CD4-positive, alpha-beta T cell treated with Interleukin-1 beta for 1 hour (primary cell): ENCODE measurements at regions not wholly inside any gene's neighbourhood (a gene's known extent, or its start where the extent isn't known, plus 50 kb on each side); places are given as distances from the start of the nearest gene placed in this dataset.
A peak's percentile ranks its signal among the peaks of the same experiment; 100 is the strongest.

Experiments
- DNase-seq, 2 donors: peaks; one replicate each; pipeline ENCODE4 v3.0.0-alpha.2; 2020 to 2022

- no peak for DNase-seq
Observed at GRCh38 chr18:55089610-55090009, 130.3 kb upstream of the CCDC68 start.

- DNase-seq: no peak
Observed at GRCh38 chr18:55088561-55088960, 129.3 kb upstream of the CCDC68 start.

DNA sequence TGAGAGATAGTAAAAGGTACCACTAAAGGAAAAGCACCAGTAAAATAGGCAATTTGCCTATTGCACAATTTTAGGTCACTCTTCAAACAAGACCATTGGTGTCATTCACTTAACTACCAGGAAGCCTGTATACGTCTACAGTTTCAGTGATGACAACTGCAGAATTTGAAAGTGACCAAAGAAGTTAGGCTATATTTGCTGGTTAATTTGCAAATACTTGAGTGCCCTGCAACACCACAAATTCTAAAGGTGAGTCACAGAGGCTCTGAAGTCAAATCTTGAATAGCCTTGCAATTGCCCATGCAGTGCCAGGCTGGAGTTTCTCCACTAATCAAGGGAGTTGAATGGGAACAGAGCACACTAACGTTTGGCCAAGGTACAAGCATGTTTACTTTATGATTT lies 128.7 kb upstream of the CCDC68 start:
- DNase-seq: no peak

DNA sequence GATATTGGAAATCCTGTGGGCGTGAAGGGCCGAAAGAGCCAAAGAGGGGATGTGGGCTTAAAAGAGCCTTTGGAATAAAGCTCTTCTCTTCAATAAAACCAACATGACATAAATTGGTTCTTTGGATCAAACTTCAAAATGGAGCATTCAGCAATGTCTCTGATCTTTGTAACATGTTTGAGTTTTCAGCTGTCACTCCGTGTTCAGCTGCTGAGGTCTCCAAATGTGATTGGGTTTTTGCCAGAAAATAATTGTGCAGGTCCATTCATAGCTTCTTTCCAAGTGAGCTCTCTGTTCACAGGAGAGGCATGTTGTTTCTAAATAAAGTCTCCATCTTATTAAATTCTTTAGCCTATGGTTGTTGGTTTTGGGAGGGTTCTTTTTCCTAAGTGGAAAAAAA lies 127.6 kb upstream of the CCDC68 start:
- DNase-seq: no peak

DNA sequence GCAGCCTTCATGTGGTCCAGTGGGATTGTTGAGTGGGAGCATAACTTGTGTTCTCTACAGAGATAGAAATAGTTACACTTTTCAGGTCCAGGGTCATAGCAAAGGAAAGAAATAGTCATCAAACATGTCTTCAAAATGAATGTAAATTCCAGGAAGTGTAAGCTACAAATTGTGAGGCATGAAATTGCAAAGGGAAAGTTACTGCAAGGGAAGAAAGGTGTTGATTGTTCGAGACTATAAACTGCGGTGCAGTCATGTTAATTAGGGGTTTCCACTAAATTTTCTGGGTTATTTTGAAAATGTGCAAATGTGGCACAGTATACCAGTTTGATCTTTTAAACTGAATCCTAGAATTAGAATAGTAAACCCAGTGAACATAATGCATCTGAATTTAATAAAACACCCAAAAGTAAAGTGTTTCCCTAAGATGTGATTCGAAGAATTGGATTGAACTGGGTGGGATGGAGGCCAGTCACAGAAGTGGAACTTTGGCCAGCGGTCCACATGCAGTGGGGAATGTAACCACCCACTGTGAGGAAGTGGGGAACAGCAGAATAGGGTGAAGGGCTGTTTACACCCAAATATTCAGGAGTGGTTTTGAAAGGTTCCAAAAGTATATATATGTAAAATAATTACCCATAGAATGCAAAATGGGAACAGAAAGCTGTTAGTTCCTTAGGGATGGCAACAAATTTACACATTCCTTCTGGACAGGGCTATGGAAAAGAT lies 126.5 kb upstream of the CCDC68 start:
- DNase-seq: no peak

- DNase-seq: no peak
Observed at GRCh38 chr18:55084550-55084949, 125.3 kb upstream of the CCDC68 start.

DNA sequence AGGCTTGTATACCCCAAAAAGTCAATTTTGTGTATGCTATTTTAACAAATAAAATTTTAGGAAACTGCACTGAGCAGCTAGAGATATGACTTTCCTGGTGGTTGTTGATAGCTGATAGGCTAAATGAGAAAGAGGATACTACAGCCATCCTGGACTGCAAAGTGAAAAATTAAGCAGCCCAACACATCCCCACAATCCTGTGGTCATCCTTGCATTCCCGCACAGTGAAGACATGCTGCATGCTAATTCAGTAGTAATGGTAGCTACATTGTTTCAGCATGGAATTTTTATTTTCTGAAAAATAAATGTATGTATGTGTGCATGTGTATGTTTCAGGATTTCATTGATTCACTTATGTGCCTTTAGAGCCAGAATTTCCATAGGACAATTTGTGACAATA lies 124.2 kb upstream of the CCDC68 start:
- DNase-seq: no peak

DNA sequence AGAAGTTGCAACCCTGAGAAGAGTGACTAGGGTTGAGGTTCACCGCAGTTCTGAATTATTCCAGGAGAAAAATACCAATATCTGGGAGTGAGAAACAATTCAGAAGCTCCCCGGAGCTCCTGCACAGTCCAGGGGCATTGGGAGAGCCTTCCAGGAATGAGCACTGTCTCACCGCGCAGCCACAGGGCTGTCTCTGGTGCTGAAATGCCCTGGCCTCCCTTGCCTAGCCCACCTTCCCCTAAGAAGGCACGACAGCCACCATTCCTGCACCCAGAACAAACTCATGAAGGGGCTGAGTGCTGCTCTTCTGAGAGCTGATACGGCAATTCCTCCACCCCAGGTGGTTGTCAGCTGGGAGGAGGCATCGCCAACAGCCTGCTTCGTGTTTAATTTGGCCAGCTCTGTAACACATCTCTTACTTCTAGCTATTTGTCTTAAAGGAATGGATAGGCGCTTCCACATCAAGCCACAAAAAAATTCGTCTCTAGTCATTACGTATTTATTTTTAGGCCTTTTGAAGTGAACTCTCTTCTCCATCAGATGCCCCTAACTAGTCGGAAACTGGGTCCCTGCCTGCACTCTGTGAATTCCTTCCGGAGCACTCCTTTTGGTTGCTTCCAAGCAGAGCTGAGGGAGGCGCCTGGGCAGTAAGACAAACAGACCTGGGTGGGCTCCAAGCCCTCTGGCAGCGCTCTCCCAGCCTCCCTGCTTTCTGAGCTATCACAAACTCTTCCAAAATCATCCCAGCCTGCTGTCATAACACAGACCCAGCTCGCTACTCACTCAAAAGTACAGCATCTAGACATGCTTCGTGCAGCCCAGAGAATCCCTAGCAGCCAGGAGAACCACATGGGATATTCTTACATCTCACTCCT lies 120.5 kb upstream of the CCDC68 start:
- no peak for DNase-seq

DNA sequence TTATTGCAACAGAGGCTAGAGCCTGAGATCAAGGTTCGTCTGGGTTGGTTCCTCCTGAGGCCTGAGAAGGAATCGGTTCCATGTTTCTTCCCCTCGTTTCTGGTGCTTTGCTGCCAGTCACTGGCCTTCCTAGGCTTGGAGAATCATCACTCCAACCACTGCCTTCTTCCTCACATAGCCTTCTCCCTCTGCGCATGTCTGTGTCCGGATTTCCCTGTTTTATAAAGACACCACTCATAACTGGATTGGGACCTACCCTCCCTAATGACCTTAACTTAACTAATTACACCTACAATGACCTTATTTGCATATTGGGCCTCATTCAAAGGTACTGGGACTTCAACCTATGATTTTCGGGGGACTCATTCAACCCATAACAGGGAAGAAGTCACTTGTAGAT lies 119.8 kb upstream of the CCDC68 start:
- no peak for DNase-seq

DNA sequence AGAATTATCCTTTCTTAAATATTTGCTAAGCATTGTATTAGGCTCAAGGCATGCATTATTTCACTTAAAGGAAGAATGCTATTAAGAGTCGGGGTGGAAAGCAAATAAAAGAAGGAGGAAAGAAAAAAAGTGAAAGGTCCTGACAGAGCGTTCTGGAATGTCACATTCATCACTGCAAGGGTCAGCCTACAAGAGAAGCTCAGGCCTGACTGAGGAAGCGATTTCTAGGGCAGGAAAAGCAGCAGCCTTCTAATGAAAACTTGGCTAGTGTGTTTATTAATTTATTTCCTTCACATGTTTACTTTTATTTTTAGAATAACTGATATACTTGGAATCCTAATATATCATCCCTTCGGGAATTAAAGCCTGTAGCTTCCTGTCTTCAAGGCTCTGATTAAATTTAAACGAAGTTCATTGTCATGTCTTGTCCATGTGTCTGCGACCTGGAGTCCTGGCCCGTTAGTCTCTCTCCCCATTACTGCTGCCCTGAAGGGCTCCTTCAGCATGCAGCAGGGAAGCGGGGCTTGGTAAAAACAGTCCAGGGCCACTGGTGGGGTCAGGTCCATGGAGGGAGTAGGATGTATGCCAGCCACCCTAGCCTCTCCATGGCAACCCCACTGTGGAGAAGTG lies 119.2 kb upstream of the CCDC68 start:
- DNase-seq: no peak

DNA sequence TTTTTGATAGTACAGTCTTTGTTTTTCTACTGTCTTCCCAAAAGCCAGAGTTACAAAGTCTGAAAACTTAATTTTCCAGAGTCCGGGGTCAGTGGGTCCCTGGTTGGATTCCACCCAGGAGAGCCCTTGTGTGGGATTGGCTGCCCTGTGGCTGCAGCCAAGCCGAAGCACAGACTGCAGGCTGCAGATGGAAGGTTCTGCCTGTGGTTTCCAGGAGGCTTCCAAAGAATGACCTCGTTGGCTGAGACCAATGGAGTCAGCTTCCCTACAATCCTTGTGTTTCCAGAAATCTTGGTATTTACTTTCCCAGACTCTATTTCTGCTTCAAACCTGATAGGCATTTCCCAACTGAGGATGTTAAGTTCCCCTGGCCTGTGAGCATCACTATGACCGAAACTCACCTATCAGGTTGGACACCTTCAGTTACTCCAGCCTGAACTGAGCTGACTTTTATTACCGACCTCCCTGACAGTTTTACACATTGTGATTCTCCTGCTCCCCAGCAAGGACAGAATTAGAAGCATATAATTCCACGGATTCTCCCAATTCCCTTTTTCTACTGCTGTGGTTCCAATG lies 117.5 kb upstream of the CCDC68 start:
- no peak for DNase-seq

- DNase-seq: no peak
Observed at GRCh38 chr18:55073834-55074233, 114.6 kb upstream of the CCDC68 start.

DNA sequence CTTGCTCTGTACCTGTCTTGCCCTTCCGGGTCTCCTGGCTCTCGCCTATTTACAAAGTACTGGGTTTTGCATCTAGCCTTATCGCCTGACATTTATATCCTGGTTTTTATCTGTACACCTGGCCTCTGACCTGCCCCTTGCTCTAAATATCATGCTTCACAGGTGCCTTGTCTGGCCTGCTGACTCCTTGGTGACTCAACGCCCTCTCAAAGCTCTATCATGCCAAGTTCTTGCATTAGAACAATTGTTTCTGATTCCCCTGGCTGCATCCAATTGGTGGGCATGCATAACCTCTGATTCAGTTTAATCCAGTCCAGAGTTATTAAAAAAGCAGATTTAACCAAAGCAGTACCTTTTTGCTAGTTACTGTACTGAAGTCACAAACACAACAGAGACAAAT lies 113.9 kb upstream of the CCDC68 start:
- DNase-seq: no peak

GRCh38 chr18:55072698-55073097 lies 113.4 kb upstream of the CCDC68 start:
- DNase-seq: no peak

GRCh38 chr18:55072181-55072580 lies 112.9 kb upstream of the CCDC68 start:
- no peak for DNase-seq

DNA sequence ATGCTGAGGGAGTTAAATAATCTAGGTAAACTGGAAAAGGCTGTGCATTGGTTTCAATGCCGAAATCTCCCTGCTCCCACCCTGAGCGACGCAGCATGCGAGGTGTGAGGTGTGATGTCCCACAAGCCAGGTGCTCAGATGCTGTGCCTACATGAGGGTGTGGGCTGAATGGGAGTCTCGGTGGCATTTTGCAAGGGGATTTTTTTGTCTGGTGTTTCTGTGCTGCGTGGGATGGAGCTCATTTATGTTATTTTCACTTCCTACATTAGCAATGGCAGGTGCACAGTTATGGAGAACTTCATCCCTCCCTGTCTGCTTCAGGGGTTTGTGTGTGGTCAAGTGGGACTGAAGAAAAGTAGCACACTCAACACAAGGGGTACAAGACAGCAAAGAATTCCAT lies 110.2 kb upstream of the CCDC68 start:
- peak in 1 of 2 donors; percentile 10 for DNase-seq

- no peak for DNase-seq
Observed at GRCh38 chr18:55064760-55065159, 105.5 kb upstream of the CCDC68 start.

GRCh38 chr18:55064073-55064472 lies 104.8 kb upstream of the CCDC68 start:
- DNase-seq: no peak

- DNase-seq: no peak
Observed at GRCh38 chr18:55054021-55054990, 95.0 kb upstream of the CCDC68 start.

GRCh38 chr18:55048892-55049291 lies 89.6 kb upstream of the CCDC68 start:
- no peak for DNase-seq

- DNase-seq: no peak
Observed at GRCh38 chr18:55047546-55047945, 88.3 kb upstream of the CCDC68 start.

GRCh38 chr18:55041366-55041765 lies 82.1 kb upstream of the CCDC68 start:
- DNase-seq: no peak
